ENCODE measurements at regions not wholly inside any gene's neighbourhood (a gene's known extent, or its start where the extent isn't known, plus 50 kb on each side); places are given as distances from the start of the nearest gene placed in this dataset.
A peak's percentile ranks its signal among the peaks of the same experiment; 100 is the strongest.

DNA sequence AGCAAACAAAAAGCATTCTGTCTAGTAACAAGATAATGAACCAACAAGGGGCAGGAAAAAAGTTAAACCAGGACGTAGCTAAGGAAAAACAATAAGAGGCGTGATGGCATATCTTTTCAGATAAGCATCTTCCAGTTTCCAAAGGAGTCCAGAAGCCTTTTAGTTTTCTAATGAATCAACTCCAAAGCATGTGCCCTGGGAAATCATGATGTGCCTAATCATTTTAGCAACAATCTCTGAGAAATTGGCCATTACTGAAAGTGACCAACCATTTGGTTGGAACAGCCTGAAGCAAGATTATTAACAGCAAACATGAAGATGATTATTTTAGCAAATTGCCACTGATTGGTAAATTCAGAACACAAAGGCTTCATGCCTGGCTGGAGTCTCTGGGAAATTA is 440.9 kb upstream of the MAF start:
- no peak for DNase-seq (ENCODE audit: low read depth in 2 of 2)

DNA sequence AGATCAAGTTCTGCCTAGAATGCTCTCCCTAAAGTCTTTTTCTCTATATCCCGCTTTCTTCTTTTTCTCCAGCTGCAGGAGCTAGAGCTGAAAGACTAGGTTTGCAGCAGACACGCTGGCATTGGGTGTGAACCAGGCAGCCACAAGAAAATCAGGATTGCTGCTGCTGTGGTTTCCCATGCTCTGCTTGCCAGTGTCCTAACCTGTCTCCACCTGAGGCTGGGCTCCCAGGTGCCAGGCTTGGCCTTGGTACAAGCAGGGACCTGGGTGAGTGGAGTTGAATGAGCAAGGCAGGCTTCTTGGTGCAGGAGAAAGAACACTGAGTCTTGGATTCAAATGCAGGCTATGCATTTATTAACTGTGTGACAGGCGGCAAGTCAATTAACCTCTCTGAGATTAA is 440.3 kb upstream of the MAF start:
- no peak for DNase-seq (ENCODE audit: low read depth in 2 of 2)

GRCh38 chr16:80040413-80040812 is 439.9 kb upstream of the MAF start:
- no peak for DNase-seq (ENCODE audit: low read depth in 2 of 2)

DNA sequence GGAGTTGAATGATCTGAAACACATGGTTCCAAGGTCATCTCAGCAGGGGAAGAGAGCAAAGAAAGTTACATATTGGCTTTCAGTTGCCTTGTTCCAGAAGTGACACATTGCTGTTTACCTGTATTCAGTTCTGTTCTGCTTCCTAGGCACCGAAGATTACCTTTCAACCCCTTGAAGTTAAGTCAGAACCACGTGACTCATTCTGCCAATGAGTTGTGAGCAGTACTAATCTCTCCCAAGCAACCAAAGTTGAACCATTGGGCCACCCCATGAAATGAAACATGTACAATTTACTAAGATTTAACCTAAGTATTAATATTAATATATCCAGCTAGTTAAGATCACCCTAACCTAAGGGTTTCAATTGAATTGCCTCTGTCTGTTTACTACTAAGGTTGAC is 439.2 kb upstream of the MAF start:
- DNase-seq (ENCODE audit: low read depth in 2 of 2), result no peak

GRCh38 chr16:80038566-80038965 is 438.0 kb upstream of the MAF start:
- no peak for DNase-seq (ENCODE audit: low read depth in 2 of 2)

- no peak for DNase-seq (ENCODE audit: low read depth in 2 of 2)
Measured at GRCh38 chr16:80034948-80035663, 434.6 kb upstream of the MAF start.

GRCh38 chr16:80034469-80034826 is 433.9 kb upstream of the MAF start:
- no peak for DNase-seq (ENCODE audit: low read depth in 2 of 2)

DNA sequence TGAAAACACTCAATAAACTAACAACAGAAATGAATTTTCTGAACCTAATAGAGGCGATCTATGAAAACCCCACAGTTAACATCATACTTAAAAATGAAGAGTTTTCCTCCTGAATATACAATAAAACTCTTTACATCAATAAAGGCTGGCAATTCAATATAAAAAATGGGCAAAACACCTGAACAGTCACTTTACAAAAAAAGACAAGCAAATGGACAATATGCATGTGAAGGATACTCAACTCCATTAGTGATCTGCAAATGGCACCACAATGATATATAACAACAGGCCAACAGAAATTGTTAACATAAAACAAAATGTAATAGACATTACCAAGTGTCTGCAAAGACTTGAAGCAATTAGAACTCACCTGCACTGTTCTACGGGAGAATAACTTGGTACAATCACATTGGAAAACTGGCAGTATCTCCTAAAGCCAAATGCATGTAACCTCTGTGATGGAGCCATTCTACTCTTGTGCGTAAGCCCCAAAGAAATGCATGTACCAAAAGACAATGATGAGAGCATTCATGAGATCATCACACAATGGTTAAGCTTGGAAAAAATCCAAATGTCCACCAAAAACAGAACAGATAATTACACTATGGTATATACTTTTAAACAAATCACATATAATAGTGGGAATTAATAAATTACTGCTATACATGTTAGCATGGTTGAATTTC is 433.4 kb upstream of the MAF start:
- no peak for DNase-seq (ENCODE audit: low read depth in 2 of 2)

- DNase-seq (ENCODE audit: low read depth in 2 of 2), result no peak
Measured at GRCh38 chr16:80029761-80030481, 429.4 kb upstream of the MAF start.

DNA sequence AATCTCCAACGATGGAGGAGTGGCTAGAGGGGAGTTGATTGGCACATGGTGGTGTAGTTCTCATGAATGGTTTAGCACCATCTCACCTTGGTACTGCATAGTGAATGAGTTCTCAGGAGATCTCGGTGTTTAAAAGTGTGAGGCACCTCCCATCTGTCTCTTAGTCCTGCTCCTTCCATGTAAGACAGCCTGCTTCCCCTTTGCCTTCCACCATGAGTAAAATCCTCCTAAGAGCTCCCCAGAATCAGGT is 428.8 kb upstream of the MAF start:
- DNase-seq (ENCODE audit: low read depth in 2 of 2), result no peak

GRCh38 chr16:80028581-80029380 is 428.2 kb upstream of the MAF start:
- DNase-seq (ENCODE audit: low read depth in 2 of 2), result no peak

DNA sequence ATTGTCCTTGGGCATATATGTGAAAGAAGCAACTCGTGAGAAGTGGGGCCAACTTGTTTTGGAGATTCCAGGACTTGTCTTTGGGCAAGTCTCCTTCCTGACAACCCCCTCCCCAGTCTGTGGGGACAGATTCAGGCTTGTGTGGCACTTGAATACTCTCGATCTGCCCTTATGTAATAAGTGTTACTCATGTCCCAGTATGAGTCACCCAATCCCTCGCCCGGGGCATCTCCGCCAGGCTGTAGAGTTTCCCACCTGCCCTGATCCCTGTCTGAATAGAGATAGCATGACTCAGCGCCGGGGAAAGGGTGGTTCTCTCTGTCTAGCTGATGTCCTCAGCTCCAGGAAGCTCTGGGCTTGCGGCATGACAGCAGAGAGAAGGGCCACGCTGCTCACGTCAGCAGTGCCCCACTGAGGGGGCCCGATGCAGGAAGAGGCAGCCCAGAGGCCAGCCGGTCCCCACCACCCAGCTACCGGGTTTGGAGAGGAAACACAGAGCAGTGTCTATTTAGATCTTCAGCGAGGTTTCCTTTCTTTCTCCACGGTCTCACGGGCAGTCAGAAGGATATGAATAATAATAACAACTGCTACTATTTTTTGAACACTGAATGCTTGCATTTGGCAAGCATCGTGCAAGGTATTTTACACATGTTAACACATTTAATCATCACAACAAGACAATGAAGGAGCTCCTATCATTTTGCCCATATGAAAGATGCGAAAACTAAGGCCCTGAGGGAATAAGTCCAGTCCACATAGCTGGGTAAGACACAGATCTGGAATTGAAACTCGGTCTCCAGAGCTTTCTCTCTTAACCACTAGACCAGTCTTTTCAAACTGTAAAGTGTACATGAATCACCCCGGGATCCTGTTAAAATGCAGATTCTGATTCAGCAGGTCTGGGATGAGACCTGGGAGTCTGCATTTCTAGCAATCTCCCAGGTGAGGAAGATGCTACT is 426.7 kb upstream of the MAF start:
- peak; percentile 2 to 15 for DNase-seq (ENCODE audit: low read depth in 2 of 2)

DNA sequence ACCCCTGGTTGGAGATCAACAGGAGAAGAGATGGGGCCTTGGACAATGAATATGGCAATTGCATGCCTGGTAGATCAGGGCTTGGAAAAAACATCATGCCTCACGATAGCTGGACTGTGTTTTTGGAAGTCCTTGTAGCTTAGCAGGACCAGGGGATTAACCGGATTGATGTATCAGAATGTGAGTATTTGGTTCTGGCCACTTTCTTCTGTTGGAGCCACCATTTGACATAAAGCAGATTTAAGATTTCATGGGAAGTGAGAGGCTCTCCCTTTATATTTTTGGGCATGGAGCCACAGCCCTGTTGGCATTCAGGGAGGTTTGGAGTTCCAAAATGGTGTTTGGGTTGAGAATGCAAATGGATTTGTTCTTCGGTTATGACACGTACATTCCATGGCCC is 424.7 kb upstream of the MAF start:
- no peak for DNase-seq (ENCODE audit: low read depth in 2 of 2)

GRCh38 chr16:80024443-80024842 is 423.9 kb upstream of the MAF start:
- no peak for DNase-seq (ENCODE audit: low read depth in 2 of 2)

DNA sequence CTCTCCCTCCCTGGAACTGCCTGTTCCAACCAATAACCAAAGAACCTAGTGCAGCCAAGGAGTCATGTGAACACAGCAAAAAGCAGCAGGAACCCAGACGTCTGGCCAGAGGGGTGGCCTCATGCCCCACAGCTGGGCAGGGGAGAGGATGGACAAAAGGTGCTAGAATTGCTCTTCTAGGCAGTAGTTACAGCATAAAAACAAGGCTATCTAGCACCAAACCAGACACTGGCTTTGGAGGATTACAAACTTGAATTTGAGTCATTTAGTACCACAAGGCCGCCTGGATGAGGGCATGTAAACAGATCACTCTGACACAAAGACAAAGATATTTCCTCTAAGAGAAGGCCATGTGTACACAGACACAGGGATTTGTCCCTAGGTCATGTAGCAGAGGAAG is 423.3 kb upstream of the MAF start:
- no peak for DNase-seq (ENCODE audit: low read depth in 2 of 2)

DNA sequence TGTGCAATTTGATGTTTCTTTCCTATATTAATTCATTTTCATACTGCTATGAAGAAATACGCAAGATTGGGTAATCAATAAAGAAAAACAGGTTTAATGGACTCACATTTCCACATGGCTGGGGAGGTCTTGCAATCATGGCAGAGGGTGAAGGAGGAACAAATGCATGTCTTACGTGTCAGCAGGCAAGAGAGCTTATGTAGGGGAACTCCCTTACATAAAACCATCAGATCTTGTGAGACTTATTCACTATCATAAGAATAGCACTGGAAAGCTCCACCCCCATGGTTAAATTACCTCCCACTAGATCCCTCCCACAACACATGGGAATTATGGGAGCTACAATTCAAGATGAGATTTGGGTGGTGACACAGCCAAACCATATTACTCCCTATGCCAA is 418.9 kb upstream of the MAF start:
- DNase-seq (ENCODE audit: low read depth in 2 of 2), result no peak

GRCh38 chr16:80018466-80018865 is 417.9 kb upstream of the MAF start:
- no peak for DNase-seq (ENCODE audit: low read depth in 2 of 2)

GRCh38 chr16:80016731-80017326 is 416.3 kb upstream of the MAF start:
- no peak for DNase-seq (ENCODE audit: low read depth in 2 of 2)

DNA sequence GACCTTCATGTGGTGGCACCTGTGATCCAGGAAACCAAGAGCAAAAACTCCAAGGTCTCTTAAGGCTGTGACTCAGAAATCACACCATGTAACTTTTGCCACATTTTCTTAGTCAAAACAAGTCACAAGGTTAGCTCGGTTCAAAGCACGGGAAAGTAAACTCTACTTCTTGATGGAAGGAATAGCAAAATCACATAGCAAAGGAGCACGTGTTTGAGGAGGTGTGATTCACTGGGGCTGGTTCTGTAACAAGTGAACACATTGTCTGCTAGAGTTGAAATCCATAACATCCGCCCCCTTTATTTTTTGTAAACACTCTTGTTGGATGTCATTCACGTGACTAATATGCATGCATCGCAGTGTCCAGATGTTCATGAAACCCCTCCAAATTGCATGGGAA is 415.0 kb upstream of the MAF start:
- no peak for DNase-seq (ENCODE audit: low read depth in 2 of 2)

DNA sequence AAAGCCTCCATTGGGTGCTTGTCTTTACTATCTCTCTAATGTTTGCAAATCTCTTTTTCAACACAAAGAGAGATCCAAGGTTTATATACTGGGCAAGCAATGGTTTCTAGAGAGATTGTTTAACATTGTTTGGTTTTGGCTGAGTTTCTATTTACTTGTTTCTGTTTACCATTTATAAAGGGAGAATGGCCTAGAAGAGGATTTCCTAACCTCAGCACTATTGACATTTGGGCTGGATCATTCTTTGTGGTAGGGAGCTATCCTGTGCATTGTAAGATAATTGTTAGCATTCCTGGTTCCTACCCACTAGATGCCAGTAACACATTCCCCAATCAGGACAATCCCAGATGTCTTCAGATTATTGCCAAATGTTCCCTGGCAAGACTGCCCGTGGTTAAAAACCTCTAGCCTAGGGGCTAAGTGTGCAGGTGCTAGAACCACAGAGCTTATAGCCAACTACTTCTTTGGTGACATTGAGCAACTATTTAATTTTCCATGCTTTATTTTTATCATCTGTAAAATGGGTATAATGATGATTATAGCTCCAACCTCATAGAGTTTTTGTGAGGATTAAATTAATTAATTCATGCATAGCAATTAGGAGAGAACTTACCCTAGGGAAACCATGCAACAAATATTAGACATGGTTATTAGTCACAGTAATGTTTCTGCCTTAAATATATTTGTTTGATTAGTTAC is 413.9 kb upstream of the MAF start:
- DNase-seq (ENCODE audit: low read depth in 2 of 2), result no peak

Measured in activated CD8-positive, alpha-beta memory T cell treated with anti-CD3 and anti-CD28 coated beads for 4 hours (primary cell).